PFSK-1 (cell line): ENCODE measurements at regions not wholly inside any gene's neighbourhood (a gene's known extent, or its start where the extent isn't known, plus 50 kb on each side); places are given as distances from the start of the nearest gene placed in this dataset.

ENCODE experiments used
- FOXP2 ChIP-seq: optimal IDR thresholded peaks from 2 replicates; pipeline ENCODE3; 2011; ENCODE audit warnings: borderline replicate concordance, control low read depth, inconsistent platforms; ENCODE audit not compliant: insufficient read depth; ENCODE audit errors: extremely low read length, extremely low read depth
- POLR2AphosphoS5 ChIP-seq: IDR thresholded peaks from 2 replicates; pipeline ENCODE4 v1.6.1; 2012; ENCODE audit warnings: low read depth, mild to moderate bottlenecking, control low read depth, low read length, moderate library complexity
- SIN3A ChIP-seq: IDR thresholded peaks from 2 replicates; pipeline ENCODE4 v1.6.1; 2012; ENCODE audit warnings: mild to moderate bottlenecking, low read length, moderate library complexity, borderline replicate concordance; ENCODE audit not compliant: insufficient read depth
- TAF1 ChIP-seq: IDR thresholded peaks from 2 replicates; pipeline ENCODE4 v1.6.1; 2012; ENCODE audit warnings: low read length, control low read depth, borderline replicate concordance; ENCODE audit not compliant: insufficient read depth
- TF ChIP-seq, protein P1 (sequence below), 2 experiments: IDR thresholded peaks; 2 replicates each; pipeline versions ENCODE4 v1.6.1 to v1.8.0; 2011 to 2012; ENCODE audit warnings: low read depth in 2 of 2, low read length in 2 of 2, control low read depth in 1 of 2, inconsistent platforms in 1 of 2, mild to moderate bottlenecking in 1 of 2, moderate library complexity in 1 of 2; ENCODE audit not compliant: insufficient read depth in 1 of 2

DNA sequence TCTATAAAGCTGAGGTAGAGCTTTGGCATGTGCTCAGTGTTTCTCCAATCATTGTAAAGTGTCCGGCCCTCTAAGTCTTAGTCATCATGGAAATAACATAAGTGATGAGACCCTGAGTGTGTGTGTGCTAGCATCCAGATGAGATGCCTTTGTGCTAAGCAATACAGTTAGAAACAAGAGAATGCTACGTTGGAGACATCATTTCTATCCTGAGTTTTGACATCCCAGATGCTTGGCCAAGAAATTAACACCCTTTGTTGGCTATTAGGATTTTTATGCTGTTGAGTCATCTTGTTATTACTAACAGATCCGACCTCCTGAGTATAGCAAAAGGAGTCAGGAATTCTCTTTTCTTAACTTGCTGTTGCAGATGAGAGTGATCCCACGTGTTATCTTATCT, 508.0 kb downstream of the GADD45G start:
- TF ChIP-seq SIN3A = no peak
- no peak for TF ChIP-seq POLR2AphosphoS5
- TF ChIP-seq, protein P1, sequence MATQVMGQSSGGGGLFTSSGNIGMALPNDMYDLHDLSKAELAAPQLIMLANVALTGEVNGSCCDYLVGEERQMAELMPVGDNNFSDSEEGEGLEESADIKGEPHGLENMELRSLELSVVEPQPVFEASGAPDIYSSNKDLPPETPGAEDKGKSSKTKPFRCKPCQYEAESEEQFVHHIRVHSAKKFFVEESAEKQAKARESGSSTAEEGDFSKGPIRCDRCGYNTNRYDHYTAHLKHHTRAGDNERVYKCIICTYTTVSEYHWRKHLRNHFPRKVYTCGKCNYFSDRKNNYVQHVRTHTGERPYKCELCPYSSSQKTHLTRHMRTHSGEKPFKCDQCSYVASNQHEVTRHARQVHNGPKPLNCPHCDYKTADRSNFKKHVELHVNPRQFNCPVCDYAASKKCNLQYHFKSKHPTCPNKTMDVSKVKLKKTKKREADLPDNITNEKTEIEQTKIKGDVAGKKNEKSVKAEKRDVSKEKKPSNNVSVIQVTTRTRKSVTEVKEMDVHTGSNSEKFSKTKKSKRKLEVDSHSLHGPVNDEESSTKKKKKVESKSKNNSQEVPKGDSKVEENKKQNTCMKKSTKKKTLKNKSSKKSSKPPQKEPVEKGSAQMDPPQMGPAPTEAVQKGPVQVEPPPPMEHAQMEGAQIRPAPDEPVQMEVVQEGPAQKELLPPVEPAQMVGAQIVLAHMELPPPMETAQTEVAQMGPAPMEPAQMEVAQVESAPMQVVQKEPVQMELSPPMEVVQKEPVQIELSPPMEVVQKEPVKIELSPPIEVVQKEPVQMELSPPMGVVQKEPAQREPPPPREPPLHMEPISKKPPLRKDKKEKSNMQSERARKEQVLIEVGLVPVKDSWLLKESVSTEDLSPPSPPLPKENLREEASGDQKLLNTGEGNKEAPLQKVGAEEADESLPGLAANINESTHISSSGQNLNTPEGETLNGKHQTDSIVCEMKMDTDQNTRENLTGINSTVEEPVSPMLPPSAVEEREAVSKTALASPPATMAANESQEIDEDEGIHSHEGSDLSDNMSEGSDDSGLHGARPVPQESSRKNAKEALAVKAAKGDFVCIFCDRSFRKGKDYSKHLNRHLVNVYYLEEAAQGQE (IDR thresholded peaks at IDR 0.05; ENCODE audit: insufficient read depth in 1 of 2, low read depth in 2 of 2, low read length in 2 of 2) = no peak
- no peak for TF ChIP-seq TAF1
- no peak for TF ChIP-seq FOXP2
